MM.1S (cell line): ENCODE measurements at regions not wholly inside any gene's neighbourhood (a gene's known extent, or its start where the extent isn't known, plus 50 kb on each side); places are given as distances from the start of the nearest gene placed in this dataset.

Source experiments
- DNase-seq: peaks from one replicate; pipeline ENCODE4 v3.0.0-alpha.2; 2015
- H2AFZ ChIP-seq: fragments of 300-600 bp; sonication (generic); 2 replicates; pipeline ENCODE4 v1.6.0; 2016; ENCODE audit warnings: antibody characterized with exemption, low read length
- H3F3A ChIP-seq: fragments of 300-600 bp; sonication (generic); 2 replicates; pipeline ENCODE4 v1.6.1; 2016; ENCODE audit warnings: mild to moderate bottlenecking, antibody characterized with exemption, low read length, moderate library complexity, mixed read lengths; ENCODE audit not compliant: insufficient read depth
- H3K27ac ChIP-seq: fragments of 300-600 bp; sonication (generic); 2 replicates; pipeline ENCODE4 v1.5.1; 2016; ENCODE audit warnings: mild to moderate bottlenecking, low read length
- H3K27me3 ChIP-seq: fragments of 300-600 bp; sonication (generic); replicated peaks from 2 replicates; pipeline ENCODE4 v1.6.0; 2016; ENCODE audit warnings: low read length; ENCODE audit not compliant: insufficient read depth
- H3K36me3 ChIP-seq: fragments of 300-600 bp; sonication (generic); replicated peaks from 2 replicates; pipeline ENCODE4 v1.6.1; 2016; ENCODE audit warnings: mild to moderate bottlenecking, low read length, mixed read lengths; ENCODE audit not compliant: insufficient read depth
- H3K4me1 ChIP-seq: fragments of 300-600 bp; sonication (generic); 2 replicates; pipeline ENCODE4 v1.6.1; 2016; ENCODE audit warnings: low read length, mixed read lengths
- H3K4me2 ChIP-seq: fragments of 300-600 bp; sonication (generic); 2 replicates; pipeline ENCODE4 v1.6.0; 2016; ENCODE audit warnings: low read depth, low read length
- H3K4me3 ChIP-seq: fragments of 300-600 bp; sonication (generic); 2 replicates; pipeline ENCODE4 v1.5.1; 2016; ENCODE audit warnings: low read length, mixed read lengths
- H3K79me2 ChIP-seq: fragments of 300-600 bp; sonication (generic); 2 replicates; pipeline ENCODE4 v1.6.1; 2016; ENCODE audit warnings: mixed run types, low read length, mixed read lengths
- H3K9ac ChIP-seq: fragments of 300-600 bp; sonication (generic); 2 replicates; pipeline ENCODE4 v1.6.1; 2016; ENCODE audit warnings: low read length, mixed read lengths
- H3K9me2 ChIP-seq: fragments of 300-600 bp; sonication (generic); replicated peaks from 2 replicates; pipeline ENCODE4 v1.6.1; 2016; ENCODE audit warnings: mild to moderate bottlenecking, low read length, mixed read lengths; ENCODE audit not compliant: insufficient read depth
- H3K9me3 ChIP-seq: fragments of 300-600 bp; sonication (generic); replicated peaks from 2 replicates; pipeline ENCODE4 v1.6.1; 2016; ENCODE audit warnings: mild to moderate bottlenecking, low read length, mixed read lengths; ENCODE audit not compliant: insufficient read depth
- H4K20me1 ChIP-seq: fragments of 300-600 bp; sonication (generic); 2 replicates; pipeline ENCODE4 v1.6.1; 2016; ENCODE audit warnings: mild to moderate bottlenecking, low read length, moderate library complexity, mixed read lengths; ENCODE audit not compliant: insufficient read depth
- CTCF ChIP-seq: fragments of 300-600 bp; sonication (generic); IDR thresholded peaks from 2 replicates; pipeline ENCODE4 v1.5.1; 2016; ENCODE audit warnings: antibody characterized with exemption, low read length, mixed read lengths
- EZH2 ChIP-seq: fragments of 300-600 bp; sonication (generic); optimal IDR thresholded peaks from 2 replicates; pipeline ENCODE3; 2017; ENCODE audit warnings: low read depth, mild to moderate bottlenecking, antibody characterized with exemption, low read length, mixed read lengths
- EZH2phosphoT487 ChIP-seq: fragments of 300-600 bp; sonication (generic); IDR thresholded peaks from 2 replicates; pipeline ENCODE4 v1.6.1; 2018; ENCODE audit warnings: antibody characterized with exemption, low read length

GRCh38 chr4:96262057-96262456 is 422.2 kb downstream of the PDHA2 start:
- no peak overlapping the region for H3K4me2 ChIP-seq
- no peak overlapping the region for H3K27ac ChIP-seq
- H4K20me1 ChIP-seq: no peaks in the 10 kb centered on the region
- H3F3A ChIP-seq: no peaks in the 10 kb centered on the region
- H3K9me2 ChIP-seq: no peaks in the 10 kb centered on the region
- no peaks in the 10 kb centered on the region for H3K79me2 ChIP-seq
- H3K4me1 ChIP-seq: no peaks in the 10 kb centered on the region
- H3K36me3 ChIP-seq: no peaks in the 10 kb centered on the region
- no peak overlapping the region for H2AFZ ChIP-seq
- no peaks in the 10 kb centered on the region for H3K27me3 ChIP-seq
- H3K9me3 ChIP-seq: no peaks in the 10 kb centered on the region
- no peak for TF ChIP-seq EZH2
- no peak for TF ChIP-seq EZH2phosphoT487
- TF ChIP-seq CTCF: no peak
- H3K4me3 ChIP-seq: no peak overlapping the region
- DNase-seq: no peak
- H3K9ac ChIP-seq: no peak overlapping the region

- H3K4me3 ChIP-seq: no peak overlapping the region
- H3K9ac ChIP-seq: no peak overlapping the region
- H2AFZ ChIP-seq: no peak overlapping the region
- no peaks in the 10 kb centered on the region for H3K9me3 ChIP-seq
- TF ChIP-seq EZH2phosphoT487 (no peak), EZH2 (no peak), CTCF (no peak)
- H3K27ac ChIP-seq: no peak overlapping the region
- no peak for DNase-seq
- H3K4me2 ChIP-seq: no peak overlapping the region
- H4K20me1 ChIP-seq: no peaks in the 10 kb centered on the region
- no peaks in the 10 kb centered on the region for H3K79me2 ChIP-seq
- no peaks in the 10 kb centered on the region for H3K9me2 ChIP-seq
- H3F3A ChIP-seq: no peaks in the 10 kb centered on the region
- H3K27me3 ChIP-seq: no peaks in the 10 kb centered on the region
- H3K4me1 ChIP-seq: no peaks in the 10 kb centered on the region
- H3K36me3 ChIP-seq: no peaks in the 10 kb centered on the region
Measured at GRCh38 chr4:96263291-96263690, 423.4 kb downstream of the PDHA2 start.

- H3K27me3 ChIP-seq: no peaks in the 10 kb centered on the region
- H3K79me2 ChIP-seq: no peaks in the 10 kb centered on the region
- H3K4me3 ChIP-seq: no peak overlapping the region
- H3K9ac ChIP-seq: no peak overlapping the region
- no peak overlapping the region for H2AFZ ChIP-seq
- no peak for DNase-seq
- no peaks in the 10 kb centered on the region for H3K4me1 ChIP-seq
- H3K9me2 ChIP-seq: no peaks in the 10 kb centered on the region
- H3K9me3 ChIP-seq: no peaks in the 10 kb centered on the region
- no peak for TF ChIP-seq CTCF
- no peak for TF ChIP-seq EZH2phosphoT487
- TF ChIP-seq EZH2: no peak
- no peaks in the 10 kb centered on the region for H3F3A ChIP-seq
- no peak overlapping the region for H3K4me2 ChIP-seq
- H3K36me3 ChIP-seq: no peaks in the 10 kb centered on the region
- no peak overlapping the region for H3K27ac ChIP-seq
- no peaks in the 10 kb centered on the region for H4K20me1 ChIP-seq
Measured at GRCh38 chr4:96264941-96265463, 425.1 kb downstream of the PDHA2 start.

GRCh38 chr4:96293806-96294205 is 453.9 kb downstream of the PDHA2 start:
- H3K9me2 ChIP-seq: no peaks in the 10 kb centered on the region
- no peak overlapping the region for H3K9ac ChIP-seq
- no peak overlapping the region for H3K4me3 ChIP-seq
- no peaks in the 10 kb centered on the region for H3K36me3 ChIP-seq
- no peaks in the 10 kb centered on the region for H4K20me1 ChIP-seq
- H3F3A ChIP-seq: no peaks in the 10 kb centered on the region
- no peaks in the 10 kb centered on the region for H3K27me3 ChIP-seq
- H3K4me1 ChIP-seq: no peaks in the 10 kb centered on the region
- H3K9me3 ChIP-seq: no peaks in the 10 kb centered on the region
- TF ChIP-seq CTCF (no peak), EZH2 (no peak), EZH2phosphoT487 (no peak)
- no peak for DNase-seq
- H3K27ac ChIP-seq: no peak overlapping the region
- H2AFZ ChIP-seq: no peak overlapping the region
- no peaks in the 10 kb centered on the region for H3K79me2 ChIP-seq
- H3K4me2 ChIP-seq: no peak overlapping the region
